ENCODE measurements at regions not wholly inside any gene's neighbourhood (a gene's known extent, or its start where the extent isn't known, plus 50 kb on each side); places are given as distances from the start of the nearest gene placed in this dataset.

DNA sequence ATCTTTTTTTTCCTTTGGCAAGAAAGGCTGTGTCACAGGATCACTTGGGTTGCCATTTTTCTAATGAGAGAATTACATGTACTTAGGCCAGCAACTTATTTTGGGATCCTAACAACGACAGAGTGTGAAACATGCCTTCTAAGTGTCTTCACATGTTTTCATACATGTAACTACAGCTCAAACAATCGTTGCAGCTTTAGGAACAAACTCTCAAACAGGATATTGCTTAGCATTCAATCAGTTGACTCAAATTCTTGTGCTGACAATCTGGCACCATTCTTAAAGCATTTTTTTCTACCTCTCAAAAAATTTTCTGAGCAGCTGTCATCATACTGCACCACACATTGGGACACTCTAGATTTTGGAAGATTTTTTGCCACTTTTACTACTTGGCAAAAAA, 435.5 kb downstream of the HINT1 start:
- Mint-ChIP-seq H3K4me3 (no peak overlapping the region), H3K36me3 (no peaks in the 10 kb centered on the region), H3K27me3 (peaks cover 14% of the 10 kb centered on the region), H3K9me3 (peaks cover 0 to 13% (median 7%) of the 10 kb centered on the region in 7 donors), H3K4me1 (no peaks in the 10 kb centered on the region), H3K27ac (no peak overlapping the region)
- ATAC-seq (ENCODE audit: low read depth in 2 of 2) (no peak), DNase-seq (no peak)
- Histone ChIP-seq H3K27ac (ENCODE audit: insufficient read depth, low read length, poor library complexity, severe bottlenecking) (no peak overlapping the region), H3K4me1 (ENCODE audit: control insufficient read depth, insufficient read depth, low read length, poor library complexity, severe bottlenecking) (no peaks in the 10 kb centered on the region), H3K4me3 (ENCODE audit: low read depth, low read length) (no peak overlapping the region), H3K36me3 (ENCODE audit: control insufficient read depth, insufficient read depth, low read length) (no peaks in the 10 kb centered on the region), H3K9me3 (ENCODE audit: control insufficient read depth in 2 of 2, low read length in 2 of 2) (peaks cover 3 to 9% of the 10 kb centered on the region in 2 experiments), H3K27me3 (ENCODE audit: control insufficient read depth, insufficient read depth, low read length) (no peaks in the 10 kb centered on the region)

DNA sequence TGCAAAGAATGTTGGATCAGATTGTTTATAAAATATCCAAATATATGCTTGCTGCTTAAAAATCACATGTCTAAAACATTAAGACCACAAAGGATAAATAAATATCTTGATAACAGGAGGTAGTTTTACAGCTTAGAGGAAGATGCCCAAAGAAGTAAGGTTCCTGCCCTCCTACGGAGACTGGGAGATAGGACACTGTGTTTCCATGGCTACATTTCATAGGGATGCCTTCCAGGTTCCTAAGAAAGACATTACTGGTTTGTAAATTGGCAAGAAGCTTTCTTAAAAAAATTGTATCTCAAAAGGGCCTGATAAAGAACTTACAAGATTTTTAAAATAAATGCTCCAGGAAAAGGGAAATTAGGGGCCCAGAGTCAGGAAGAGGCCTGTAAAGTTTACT, 437.2 kb downstream of the HINT1 start:
- Mint-ChIP-seq H3K36me3 (no peaks in the 10 kb centered on the region), H3K4me3 (no peak overlapping the region), H3K9me3 (peaks cover 0 to 13% (median 7%) of the 10 kb centered on the region in 7 donors), H3K27me3 (peaks cover 19% of the 10 kb centered on the region), H3K4me1 (no peaks in the 10 kb centered on the region), H3K27ac (no peak overlapping the region)
- no peaks in the 10 kb centered on the region for H3K4me1 ChIP-seq (ENCODE audit: control insufficient read depth, insufficient read depth, low read length, poor library complexity, severe bottlenecking)
- H3K36me3 ChIP-seq (ENCODE audit: control insufficient read depth, insufficient read depth, low read length), result no peaks in the 10 kb centered on the region
- DNase-seq, result no peak
- no peak overlapping the region for H3K27ac ChIP-seq (ENCODE audit: insufficient read depth, low read length, poor library complexity, severe bottlenecking)
- H3K9me3 ChIP-seq (ENCODE audit: control insufficient read depth in 2 of 2, low read length in 2 of 2), result peaks cover 3 to 9% of the 10 kb centered on the region in 2 experiments
- ATAC-seq (ENCODE audit: low read depth in 2 of 2), result no peak
- no peak overlapping the region for H3K4me3 ChIP-seq (ENCODE audit: low read depth, low read length)
- no peaks in the 10 kb centered on the region for H3K27me3 ChIP-seq (ENCODE audit: control insufficient read depth, insufficient read depth, low read length)

DNA sequence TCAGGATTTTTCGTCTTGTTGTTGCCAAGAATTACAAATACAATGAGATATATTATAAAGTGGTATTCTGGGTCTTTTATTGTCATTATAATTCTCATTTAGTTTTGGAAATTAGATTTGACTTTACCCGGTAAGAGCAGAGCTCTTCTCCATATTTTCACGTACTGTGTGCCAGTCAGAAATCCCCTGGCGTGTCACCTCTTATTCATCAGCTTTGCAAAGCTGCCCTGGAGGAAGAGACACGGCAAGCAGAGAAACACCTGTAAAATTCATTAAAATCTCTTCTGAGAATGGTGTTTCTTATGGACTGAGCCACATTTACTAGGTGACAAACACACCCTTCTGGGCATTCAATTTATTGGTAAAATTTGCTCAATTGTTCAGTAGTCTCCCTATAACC, 440.4 kb downstream of the HINT1 start:
- H3K27me3 Mint-ChIP-seq, result peaks cover 14% of the 10 kb centered on the region
- H3K9me3 ChIP-seq (ENCODE audit: control insufficient read depth in 2 of 2, low read length in 2 of 2), result no peaks in the 10 kb centered on the region
- no peaks in the 10 kb centered on the region for H3K4me1 ChIP-seq (ENCODE audit: control insufficient read depth, insufficient read depth, low read length, poor library complexity, severe bottlenecking)
- H3K4me1 Mint-ChIP-seq, result no peaks in the 10 kb centered on the region
- H3K27ac ChIP-seq (ENCODE audit: insufficient read depth, low read length, poor library complexity, severe bottlenecking), result no peak overlapping the region
- H3K9me3 Mint-ChIP-seq, result no peaks in the 10 kb centered on the region
- no peak overlapping the region for H3K4me3 ChIP-seq (ENCODE audit: low read depth, low read length)
- no peak overlapping the region for H3K27ac Mint-ChIP-seq
- ATAC-seq (ENCODE audit: low read depth in 2 of 2), result no peak
- no peak for DNase-seq
- no peaks in the 10 kb centered on the region for H3K36me3 Mint-ChIP-seq
- no peak overlapping the region for H3K4me3 Mint-ChIP-seq
- no peaks in the 10 kb centered on the region for H3K36me3 ChIP-seq (ENCODE audit: control insufficient read depth, insufficient read depth, low read length)
- no peaks in the 10 kb centered on the region for H3K27me3 ChIP-seq (ENCODE audit: control insufficient read depth, insufficient read depth, low read length)

DNA sequence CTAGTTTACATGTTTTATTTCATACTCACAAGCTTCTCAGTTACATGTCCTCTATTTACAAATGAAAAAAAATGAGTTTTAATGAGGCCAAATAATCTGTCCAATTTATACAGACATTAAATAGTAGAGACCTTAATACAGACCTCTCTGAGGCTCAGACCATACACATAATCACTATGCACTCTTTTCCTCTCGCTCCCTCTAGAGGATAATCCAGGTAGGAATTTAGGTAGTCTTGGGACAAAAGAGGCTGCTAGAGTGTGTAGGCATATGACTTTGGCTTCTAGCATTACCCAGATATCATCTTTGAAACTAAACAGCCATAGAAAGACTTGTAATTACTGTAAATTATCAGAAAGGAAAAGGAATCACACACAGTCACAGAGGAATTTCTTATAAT, 444.7 kb downstream of the HINT1 start:
- ATAC-seq (ENCODE audit: low read depth in 2 of 2), result no peak
- no peaks in the 10 kb centered on the region for H3K27me3 ChIP-seq (ENCODE audit: control insufficient read depth, insufficient read depth, low read length)
- H3K36me3 Mint-ChIP-seq, result no peaks in the 10 kb centered on the region
- H3K4me3 ChIP-seq (ENCODE audit: low read depth, low read length), result no peak overlapping the region
- no peaks in the 10 kb centered on the region for H3K36me3 ChIP-seq (ENCODE audit: control insufficient read depth, insufficient read depth, low read length)
- H3K27ac ChIP-seq (ENCODE audit: insufficient read depth, low read length, poor library complexity, severe bottlenecking), result no peak overlapping the region
- no peaks in the 10 kb centered on the region for H3K9me3 Mint-ChIP-seq
- no peak for DNase-seq
- H3K4me1 Mint-ChIP-seq, result no peaks in the 10 kb centered on the region
- no peaks in the 10 kb centered on the region for H3K4me1 ChIP-seq (ENCODE audit: control insufficient read depth, insufficient read depth, low read length, poor library complexity, severe bottlenecking)
- peaks cover 15% of the 10 kb centered on the region for H3K27me3 Mint-ChIP-seq
- H3K9me3 ChIP-seq (ENCODE audit: control insufficient read depth in 2 of 2, low read length in 2 of 2), result no peaks in the 10 kb centered on the region
- H3K4me3 Mint-ChIP-seq, result no peak overlapping the region
- H3K27ac Mint-ChIP-seq, result no peak overlapping the region

DNA sequence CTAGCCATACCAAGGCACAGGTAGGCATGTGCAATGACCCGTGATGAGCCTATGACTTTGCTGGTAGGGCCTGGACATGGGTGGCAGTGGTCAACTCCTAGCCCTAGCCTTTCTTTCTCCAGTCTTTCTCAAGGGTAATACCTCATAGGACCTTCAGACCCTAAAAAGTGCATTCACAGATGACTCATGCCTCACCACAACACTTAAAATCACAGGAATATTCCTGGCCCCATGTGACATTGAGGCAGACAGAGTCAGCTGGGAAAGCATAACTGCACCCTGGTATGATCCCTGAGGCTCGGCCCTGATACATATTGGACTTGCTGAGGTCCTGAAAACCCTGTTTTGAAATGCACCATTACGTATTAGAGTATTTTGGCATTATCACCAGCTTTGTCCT, 449.5 kb downstream of the HINT1 start:
- Mint-ChIP-seq H3K9me3 (peaks cover 0 to under 1% (median 0%) of the 10 kb centered on the region in 7 donors), H3K27ac (no peak overlapping the region), H3K27me3 (peaks cover 16% of the 10 kb centered on the region), H3K4me3 (no peak overlapping the region), H3K36me3 (no peaks in the 10 kb centered on the region), H3K4me1 (no peaks in the 10 kb centered on the region)
- ATAC-seq (ENCODE audit: low read depth in 2 of 2) (no peak), DNase-seq (no peak)
- Histone ChIP-seq H3K27ac (ENCODE audit: insufficient read depth, low read length, poor library complexity, severe bottlenecking) (no peak overlapping the region), H3K4me1 (ENCODE audit: control insufficient read depth, insufficient read depth, low read length, poor library complexity, severe bottlenecking) (no peaks in the 10 kb centered on the region), H3K9me3 (ENCODE audit: control insufficient read depth in 2 of 2, low read length in 2 of 2) (no peaks in the 10 kb centered on the region), H3K36me3 (ENCODE audit: control insufficient read depth, insufficient read depth, low read length) (no peaks in the 10 kb centered on the region), H3K27me3 (ENCODE audit: control insufficient read depth, insufficient read depth, low read length) (no peaks in the 10 kb centered on the region), H3K4me3 (ENCODE audit: low read depth, low read length) (no peak overlapping the region)

DNA sequence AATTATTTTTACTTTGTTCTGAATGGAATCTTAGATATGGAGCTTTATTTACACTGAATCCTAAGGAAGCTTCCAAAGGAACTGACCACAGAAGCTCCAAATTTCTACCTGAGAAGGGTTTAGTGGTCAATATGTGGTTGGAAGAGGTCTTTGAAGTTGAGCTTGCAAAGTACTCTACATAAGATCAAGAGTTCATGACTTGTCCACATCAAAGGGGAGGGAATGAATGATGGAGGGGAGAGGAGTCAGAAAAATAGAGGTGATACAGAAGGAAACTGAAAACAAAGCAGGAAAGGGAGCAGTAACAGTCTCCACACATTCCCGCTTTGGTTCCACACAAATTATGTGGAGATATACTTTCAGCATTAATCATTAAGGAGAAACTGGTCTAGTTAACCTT, 450.9 kb downstream of the HINT1 start:
- DNase-seq (no peak), ATAC-seq (ENCODE audit: low read depth in 2 of 2) (no peak)
- Histone ChIP-seq H3K27ac (ENCODE audit: insufficient read depth, low read length, poor library complexity, severe bottlenecking) (no peak overlapping the region), H3K4me3 (ENCODE audit: low read depth, low read length) (no peak overlapping the region), H3K36me3 (ENCODE audit: control insufficient read depth, insufficient read depth, low read length) (no peaks in the 10 kb centered on the region), H3K4me1 (ENCODE audit: control insufficient read depth, insufficient read depth, low read length, poor library complexity, severe bottlenecking) (no peaks in the 10 kb centered on the region), H3K27me3 (ENCODE audit: control insufficient read depth, insufficient read depth, low read length) (peaks cover 2% of the 10 kb centered on the region), H3K9me3 (ENCODE audit: control insufficient read depth in 2 of 2, low read length in 2 of 2) (no peaks in the 10 kb centered on the region)
- H3K27me3 Mint-ChIP-seq, result peaks cover 16% of the 10 kb centered on the region
- H3K27ac Mint-ChIP-seq, result no peak overlapping the region
- peaks cover 0 to 3% (median 0%) of the 10 kb centered on the region in 7 donors for H3K9me3 Mint-ChIP-seq
- no peaks in the 10 kb centered on the region for H3K36me3 Mint-ChIP-seq
- no peaks in the 10 kb centered on the region for H3K4me1 Mint-ChIP-seq
- H3K4me3 Mint-ChIP-seq, result no peak overlapping the region

DNA sequence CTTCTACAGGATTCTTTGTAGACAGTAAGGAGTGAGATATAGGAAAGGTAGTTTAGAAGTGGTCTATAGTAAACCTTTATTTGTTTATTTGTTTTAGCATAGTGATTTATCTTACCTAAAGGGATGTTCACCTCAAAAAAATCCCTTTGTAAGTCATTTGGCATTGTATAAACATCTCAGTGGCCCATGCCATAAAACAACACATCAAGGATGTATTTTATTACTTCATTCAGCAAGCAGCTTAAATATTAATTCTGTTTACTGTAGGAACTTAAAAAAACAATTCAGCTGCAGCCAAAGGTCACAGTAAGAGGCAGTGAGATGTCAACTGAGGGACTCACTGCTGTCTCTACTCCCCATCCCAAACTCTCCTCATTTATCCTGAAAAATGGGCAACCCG, 452.7 kb downstream of the HINT1 start:
- Mint-ChIP-seq H3K4me3 (no peak overlapping the region), H3K27ac (no peak overlapping the region), H3K4me1 (no peaks in the 10 kb centered on the region), H3K9me3 (peaks cover 0 to 3% (median 0%) of the 10 kb centered on the region in 7 donors), H3K27me3 (peaks cover 13% of the 10 kb centered on the region), H3K36me3 (no peaks in the 10 kb centered on the region)
- Histone ChIP-seq H3K9me3 (ENCODE audit: control insufficient read depth in 2 of 2, low read length in 2 of 2) (no peaks in the 10 kb centered on the region), H3K4me1 (ENCODE audit: control insufficient read depth, insufficient read depth, low read length, poor library complexity, severe bottlenecking) (no peaks in the 10 kb centered on the region), H3K27ac (ENCODE audit: insufficient read depth, low read length, poor library complexity, severe bottlenecking) (no peak overlapping the region), H3K36me3 (ENCODE audit: control insufficient read depth, insufficient read depth, low read length) (no peaks in the 10 kb centered on the region), H3K27me3 (ENCODE audit: control insufficient read depth, insufficient read depth, low read length) (peaks cover 2% of the 10 kb centered on the region), H3K4me3 (ENCODE audit: low read depth, low read length) (no peak overlapping the region)
- ATAC-seq (ENCODE audit: low read depth in 2 of 2) (no peak), DNase-seq (no peak)

DNA sequence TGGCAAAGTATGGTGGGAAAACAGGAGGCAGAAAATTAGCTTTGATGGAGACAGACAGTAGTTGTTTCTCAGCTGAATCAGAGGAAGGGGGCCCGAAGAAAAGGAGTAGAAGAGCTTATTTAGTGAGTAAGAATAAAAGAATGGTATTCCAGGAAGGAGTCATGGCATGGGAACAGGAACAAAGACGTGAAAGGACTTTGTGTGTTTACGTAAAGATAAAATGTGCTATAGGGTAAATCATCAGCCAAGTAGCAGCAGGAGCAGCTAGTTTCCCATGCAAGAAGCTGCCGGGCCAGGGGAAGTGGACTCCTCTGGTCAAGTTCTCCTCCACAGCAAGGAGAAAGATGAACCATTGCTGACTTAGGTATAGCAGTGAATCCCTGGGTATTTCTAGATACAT, 454.5 kb downstream of the HINT1 start:
- Histone ChIP-seq H3K4me1 (ENCODE audit: control insufficient read depth, insufficient read depth, low read length, poor library complexity, severe bottlenecking) (no peaks in the 10 kb centered on the region), H3K4me3 (ENCODE audit: low read depth, low read length) (no peak overlapping the region), H3K27ac (ENCODE audit: insufficient read depth, low read length, poor library complexity, severe bottlenecking) (no peak overlapping the region), H3K9me3 (ENCODE audit: control insufficient read depth in 2 of 2, low read length in 2 of 2) (no peaks in the 10 kb centered on the region), H3K27me3 (ENCODE audit: control insufficient read depth, insufficient read depth, low read length) (peaks cover 2% of the 10 kb centered on the region), H3K36me3 (ENCODE audit: control insufficient read depth, insufficient read depth, low read length) (no peaks in the 10 kb centered on the region)
- Mint-ChIP-seq H3K9me3 (peaks cover 0 to 3% (median 0%) of the 10 kb centered on the region in 7 donors), H3K36me3 (no peaks in the 10 kb centered on the region), H3K4me1 (no peaks in the 10 kb centered on the region), H3K4me3 (no peak overlapping the region), H3K27me3 (peaks cover 5% of the 10 kb centered on the region), H3K27ac (no peak overlapping the region)
- no peak for DNase-seq
- no peak for ATAC-seq (ENCODE audit: low read depth in 2 of 2)
